ENCODE measurements at regions not wholly inside any gene's neighbourhood (a gene's known extent, or its start where the extent isn't known, plus 50 kb on each side); places are given as distances from the start of the nearest gene placed in this dataset.

DNA sequence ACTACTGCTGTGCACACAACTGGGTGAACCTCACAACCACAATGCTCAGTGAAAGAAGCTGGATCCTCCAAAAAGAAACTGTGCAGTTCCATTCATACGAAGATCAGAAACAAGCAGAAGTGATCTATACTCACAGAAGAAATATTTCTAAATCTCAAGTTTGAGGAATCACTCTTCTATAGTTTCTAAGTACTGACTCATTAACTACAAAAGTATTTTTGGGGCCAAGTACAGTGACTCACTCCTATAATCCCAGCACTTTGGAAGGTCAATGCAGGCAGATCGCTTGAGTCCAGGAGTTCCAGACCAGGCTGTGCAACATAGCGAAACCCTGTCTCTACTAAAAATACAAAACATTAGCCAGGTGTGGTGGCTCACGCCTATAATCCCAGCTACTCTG lies 51.3 kb upstream of the RELL1 start:
- no peak overlapping the region for H3K27ac ChIP-seq
- intact Hi-C loops (cut with DNase I) = no loop called here
- H3K4me3 ChIP-seq = no peak overlapping the region
- no peaks in the 10 kb centered on the region for H3K9me3 ChIP-seq
- TF ChIP-seq, protein P1, sequence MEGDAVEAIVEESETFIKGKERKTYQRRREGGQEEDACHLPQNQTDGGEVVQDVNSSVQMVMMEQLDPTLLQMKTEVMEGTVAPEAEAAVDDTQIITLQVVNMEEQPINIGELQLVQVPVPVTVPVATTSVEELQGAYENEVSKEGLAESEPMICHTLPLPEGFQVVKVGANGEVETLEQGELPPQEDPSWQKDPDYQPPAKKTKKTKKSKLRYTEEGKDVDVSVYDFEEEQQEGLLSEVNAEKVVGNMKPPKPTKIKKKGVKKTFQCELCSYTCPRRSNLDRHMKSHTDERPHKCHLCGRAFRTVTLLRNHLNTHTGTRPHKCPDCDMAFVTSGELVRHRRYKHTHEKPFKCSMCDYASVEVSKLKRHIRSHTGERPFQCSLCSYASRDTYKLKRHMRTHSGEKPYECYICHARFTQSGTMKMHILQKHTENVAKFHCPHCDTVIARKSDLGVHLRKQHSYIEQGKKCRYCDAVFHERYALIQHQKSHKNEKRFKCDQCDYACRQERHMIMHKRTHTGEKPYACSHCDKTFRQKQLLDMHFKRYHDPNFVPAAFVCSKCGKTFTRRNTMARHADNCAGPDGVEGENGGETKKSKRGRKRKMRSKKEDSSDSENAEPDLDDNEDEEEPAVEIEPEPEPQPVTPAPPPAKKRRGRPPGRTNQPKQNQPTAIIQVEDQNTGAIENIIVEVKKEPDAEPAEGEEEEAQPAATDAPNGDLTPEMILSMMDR (IDR thresholded peaks at IDR 0.05) = no peak
- H3K4me1 ChIP-seq = no peaks in the 10 kb centered on the region
- no peak for DNase-seq (ENCODE audit: low spot score in 2 of 2)
- H3K27me3 ChIP-seq = no peaks in the 10 kb centered on the region
- H3K36me3 ChIP-seq = no peaks in the 10 kb centered on the region
